GM10266 (cell line): ENCODE measurements at regions not wholly inside any gene's neighbourhood (a gene's known extent, or its start where the extent isn't known, plus 50 kb on each side); places are given as distances from the start of the nearest gene placed in this dataset.

Experiments
- DNase-seq: peaks from one replicate; pipeline ENCODE4 v3.0.0; 2012; ENCODE audit errors: extremely low spot score
- CTCF ChIP-seq: IDR thresholded peaks from 2 replicates; pipeline ENCODE4 v1.5.1; 2012; ENCODE audit warnings: mild to moderate bottlenecking, low read depth; ENCODE audit not compliant: control insufficient read depth, insufficient read depth; ENCODE audit errors: missing control alignments

- no peak for DNase-seq
- TF ChIP-seq CTCF, result no peak
Observed at GRCh38 chr4:66577922-66578321, 907.6 kb upstream of the EPHA5 start.

GRCh38 chr4:66575008-66575696 lies 904.9 kb upstream of the EPHA5 start:
- TF ChIP-seq CTCF, result no peak
- no peak for DNase-seq

GRCh38 chr4:66574145-66574978 lies 904.1 kb upstream of the EPHA5 start:
- DNase-seq, result no peak
- TF ChIP-seq CTCF, result no peak

GRCh38 chr4:66572949-66573348 lies 902.7 kb upstream of the EPHA5 start:
- no peak for TF ChIP-seq CTCF
- DNase-seq, result no peak

- no peak for DNase-seq
- TF ChIP-seq CTCF, result no peak
Observed at GRCh38 chr4:66571145-66571695, 900.9 kb upstream of the EPHA5 start.

GRCh38 chr4:66569228-66569627 lies 898.9 kb upstream of the EPHA5 start:
- no peak for TF ChIP-seq CTCF
- DNase-seq, result no peak

GRCh38 chr4:66568431-66568830 lies 898.1 kb upstream of the EPHA5 start:
- no peak for DNase-seq
- TF ChIP-seq CTCF, result no peak
